Hepatocyte (in vitro differentiated cells): ENCODE measurements at regions not wholly inside any gene's neighbourhood (a gene's known extent, or its start where the extent isn't known, plus 50 kb on each side); places are given as distances from the start of the nearest gene placed in this dataset.

Experiments used
- DNase-seq: peaks from one replicate; pipeline ENCODE4 v3.0.0-alpha.2; 2016; ENCODE audit warnings: low spot score
- H2AFZ ChIP-seq: fragments of 200-600 bp; sonication (generic); 2 replicates; pipeline ENCODE4 v1.6.0; 2016; ENCODE audit warnings: antibody characterized with exemption, mild to moderate bottlenecking
- H3K27ac ChIP-seq: fragments of 200-600 bp; sonication (generic); 2 replicates; pipeline ENCODE4 v1.5.1; 2016; ENCODE audit warnings: mild to moderate bottlenecking
- H3K27me3 ChIP-seq: fragments of 200-600 bp; sonication (generic); 2 replicates; pipeline ENCODE4 v1.6.1; 2016
- H3K36me3 ChIP-seq: fragments of 200-600 bp; sonication (generic); replicated peaks from 2 replicates; pipeline ENCODE4 v1.5.1; 2016; ENCODE audit warnings: low read depth; ENCODE audit not compliant: insufficient read depth
- H3K4me1 ChIP-seq: fragments of 200-600 bp; sonication (generic); 2 replicates; pipeline ENCODE4 v1.5.1; 2016; ENCODE audit warnings: mild to moderate bottlenecking, moderate library complexity; ENCODE audit not compliant: insufficient read depth
- H3K4me2 ChIP-seq: fragments of 200-600 bp; sonication (generic); 2 replicates; pipeline ENCODE4 v1.6.0; 2016
- H3K4me3 ChIP-seq: fragments of 200-600 bp; sonication (generic); 2 replicates; pipeline ENCODE4 v1.5.1; 2016; ENCODE audit warnings: mild to moderate bottlenecking
- H3K79me2 ChIP-seq: fragments of 200-600 bp; sonication (generic); 2 replicates; pipeline ENCODE4 v1.6.0; 2017; ENCODE audit warnings: mild to moderate bottlenecking
- H3K9me2 ChIP-seq: fragments of 200-600 bp; sonication (generic); replicated peaks from 2 replicates; pipeline ENCODE4 v1.6.0; 2017; ENCODE audit warnings: mild to moderate bottlenecking; ENCODE audit not compliant: insufficient read depth
- H3K9me3 ChIP-seq: fragments of 200-600 bp; sonication (generic); 2 replicates; pipeline ENCODE4 v1.5.1; 2016; ENCODE audit warnings: low read depth, mild to moderate bottlenecking
- H4K20me1 ChIP-seq: fragments of 200-600 bp; sonication (generic); 2 replicates; pipeline ENCODE4 v1.6.0; 2016; ENCODE audit warnings: mild to moderate bottlenecking; ENCODE audit not compliant: insufficient read depth, poor library complexity, severe bottlenecking
- EZH2 ChIP-seq: fragments of 200-600 bp; sonication (generic); IDR thresholded peaks from 2 replicates; pipeline ENCODE4 v1.6.1; 2016; ENCODE audit warnings: antibody characterized with exemption, mild to moderate bottlenecking, borderline replicate concordance
- EZH2phosphoT487 ChIP-seq: fragments of 200-600 bp; sonication (generic); IDR thresholded peaks from one replicate; pipeline ENCODE4 v1.6.1; 2018; ENCODE audit warnings: antibody characterized with exemption, mild to moderate bottlenecking, low read depth, moderate library complexity; ENCODE audit not compliant: unreplicated experiment, severe bottlenecking
- WGBS: methylation state at CpG from one replicate; pipeline ENCODE4 v1.1.6; 2016; ENCODE audit warnings: low lambda C conversion rate; ENCODE audit errors: missing lambda C conversion rate; 5-methylcytosine and 5-hydroxymethylcytosine counted together
- TF ChIP-seq, protein P1 (sequence below): fragments of 200-600 bp; sonication (generic); IDR thresholded peaks from 2 replicates; pipeline ENCODE4 v1.5.1; 2016; ENCODE audit warnings: antibody characterized with exemption, mild to moderate bottlenecking; ENCODE audit not compliant: poor library complexity

DNA sequence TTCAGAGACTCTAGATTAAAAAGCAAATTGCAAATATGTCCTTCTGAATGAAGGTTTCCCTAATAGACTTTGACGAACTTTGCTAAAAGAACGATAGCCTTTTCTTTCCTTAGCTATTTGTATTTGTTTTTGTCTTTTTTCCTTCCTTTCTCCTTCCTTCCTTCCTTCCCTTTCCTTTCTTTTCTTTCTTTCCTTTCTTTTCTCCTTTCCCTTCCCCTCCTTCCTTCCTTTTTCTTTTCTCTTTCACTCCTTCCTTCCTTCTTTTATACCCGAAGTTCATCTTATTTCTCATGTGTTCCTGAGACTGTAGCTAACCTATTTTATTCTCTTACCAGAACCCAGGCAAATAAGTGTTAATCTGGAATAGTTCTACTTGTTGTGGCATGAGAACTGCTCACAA lies 381.2 kb upstream of the RUNX1 start:
- H3K4me2 ChIP-seq = no peak overlapping the region
- no peaks in the 10 kb centered on the region for H3K36me3 ChIP-seq
- no peaks in the 10 kb centered on the region for H3K9me3 ChIP-seq
- WGBS = 98% methylated on average over 3 of the region's 3 CpGs
- no peaks in the 10 kb centered on the region for H3K79me2 ChIP-seq
- TF ChIP-seq, protein P1, sequence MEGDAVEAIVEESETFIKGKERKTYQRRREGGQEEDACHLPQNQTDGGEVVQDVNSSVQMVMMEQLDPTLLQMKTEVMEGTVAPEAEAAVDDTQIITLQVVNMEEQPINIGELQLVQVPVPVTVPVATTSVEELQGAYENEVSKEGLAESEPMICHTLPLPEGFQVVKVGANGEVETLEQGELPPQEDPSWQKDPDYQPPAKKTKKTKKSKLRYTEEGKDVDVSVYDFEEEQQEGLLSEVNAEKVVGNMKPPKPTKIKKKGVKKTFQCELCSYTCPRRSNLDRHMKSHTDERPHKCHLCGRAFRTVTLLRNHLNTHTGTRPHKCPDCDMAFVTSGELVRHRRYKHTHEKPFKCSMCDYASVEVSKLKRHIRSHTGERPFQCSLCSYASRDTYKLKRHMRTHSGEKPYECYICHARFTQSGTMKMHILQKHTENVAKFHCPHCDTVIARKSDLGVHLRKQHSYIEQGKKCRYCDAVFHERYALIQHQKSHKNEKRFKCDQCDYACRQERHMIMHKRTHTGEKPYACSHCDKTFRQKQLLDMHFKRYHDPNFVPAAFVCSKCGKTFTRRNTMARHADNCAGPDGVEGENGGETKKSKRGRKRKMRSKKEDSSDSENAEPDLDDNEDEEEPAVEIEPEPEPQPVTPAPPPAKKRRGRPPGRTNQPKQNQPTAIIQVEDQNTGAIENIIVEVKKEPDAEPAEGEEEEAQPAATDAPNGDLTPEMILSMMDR = no peak
- TF ChIP-seq EZH2 (no peak), EZH2phosphoT487 (no peak)
- no peaks in the 10 kb centered on the region for H3K9me2 ChIP-seq
- H3K4me3 ChIP-seq = no peak overlapping the region
- no peak overlapping the region for H3K27ac ChIP-seq
- no peak for DNase-seq
- no peaks in the 10 kb centered on the region for H4K20me1 ChIP-seq
- H2AFZ ChIP-seq = no peak overlapping the region
- peaks cover 3% of the 10 kb centered on the region for H3K27me3 ChIP-seq
- H3K4me1 ChIP-seq = no peaks in the 10 kb centered on the region

DNA sequence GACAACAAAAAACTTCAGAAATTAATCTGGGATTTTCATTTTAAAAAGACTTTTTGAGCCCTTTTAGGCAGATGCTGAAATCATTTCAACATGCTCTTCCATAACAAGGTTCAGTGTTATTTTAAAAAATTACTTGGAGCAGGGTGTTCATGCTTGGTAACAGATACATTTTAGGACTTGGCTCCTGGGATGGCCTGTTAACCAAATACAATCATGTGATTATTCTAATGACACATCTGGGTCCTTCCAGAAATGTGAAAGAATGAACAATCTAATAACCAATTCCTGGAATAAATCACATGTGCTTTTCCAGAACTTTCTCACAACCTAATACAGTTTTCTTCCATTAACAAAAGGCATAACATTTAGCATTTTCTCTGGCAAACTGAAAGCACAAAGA lies 379.8 kb upstream of the RUNX1 start:
- Histone ChIP-seq H3K9me2 (no peaks in the 10 kb centered on the region), H3K4me1 (no peaks in the 10 kb centered on the region), H4K20me1 (no peaks in the 10 kb centered on the region), H2AFZ (no peak overlapping the region), H3K9me3 (no peaks in the 10 kb centered on the region), H3K79me2 (no peaks in the 10 kb centered on the region), H3K27ac (no peak overlapping the region), H3K4me2 (peak overlapping the region; percentile 38), H3K27me3 (peaks cover 3% of the 10 kb centered on the region), H3K4me3 (no peak overlapping the region), H3K36me3 (no peaks in the 10 kb centered on the region)
- DNase-seq = no peak
- TF ChIP-seq EZH2 (no peak), EZH2phosphoT487 (no peak)
- TF ChIP-seq, protein P1 = no peak

DNA sequence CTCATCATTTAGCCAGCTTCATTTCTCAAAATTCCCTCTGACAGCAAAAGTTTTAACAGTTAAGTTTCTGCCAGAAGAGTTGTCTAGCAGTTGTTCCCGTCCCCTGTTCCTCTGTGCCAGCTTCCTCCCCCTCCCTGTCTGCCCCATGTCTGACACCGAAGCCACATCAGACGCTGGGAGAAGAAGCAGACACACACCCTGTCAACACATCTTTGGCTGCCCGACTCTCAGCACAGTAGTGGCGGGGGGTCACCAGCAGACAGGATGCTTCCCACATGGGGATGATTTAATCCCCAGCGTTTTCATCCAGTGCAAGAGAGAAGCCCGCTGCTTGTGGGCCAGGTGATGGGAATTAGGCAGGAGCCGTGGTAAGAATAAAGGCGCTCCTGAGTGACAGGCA lies 379.4 kb upstream of the RUNX1 start:
- Histone ChIP-seq H3K36me3 (no peaks in the 10 kb centered on the region), H3K27ac (no peak overlapping the region), H3K9me3 (no peaks in the 10 kb centered on the region), H3K4me2 (peak overlapping the region; percentile 38), H3K4me3 (no peak overlapping the region), H3K79me2 (no peaks in the 10 kb centered on the region), H2AFZ (no peak overlapping the region), H3K4me1 (no peaks in the 10 kb centered on the region), H3K9me2 (no peaks in the 10 kb centered on the region), H3K27me3 (peaks cover 3% of the 10 kb centered on the region), H4K20me1 (no peaks in the 10 kb centered on the region)
- TF ChIP-seq EZH2phosphoT487 (no peak), EZH2 (no peak)
- TF ChIP-seq, protein P1 = no peak
- DNase-seq = no peak
- 18% methylated on average over 9 of the region's 9 CpGs for WGBS

DNA sequence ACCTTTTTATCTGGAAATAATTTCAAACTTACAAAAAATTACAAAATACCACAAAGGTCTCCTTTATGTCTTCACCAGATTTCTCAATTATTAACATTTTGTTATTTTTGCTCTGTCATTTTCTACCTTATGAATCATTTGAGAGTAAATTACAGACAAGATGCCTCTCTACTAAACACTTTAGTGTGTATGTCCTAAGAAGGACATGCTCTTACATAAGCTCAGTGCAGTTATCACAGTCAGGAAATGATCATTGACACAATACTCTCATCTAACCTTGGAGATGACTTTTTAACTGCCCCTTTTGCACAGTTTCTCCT lies 378.9 kb upstream of the RUNX1 start:
- H3K27ac ChIP-seq = no peak overlapping the region

More for the DNA sequence above, 378.9 kb upstream of the RUNX1 start:
- no peaks in the 10 kb centered on the region for H4K20me1 ChIP-seq
- H3K4me2 ChIP-seq = no peak overlapping the region
- H3K9me3 ChIP-seq = no peaks in the 10 kb centered on the region
- no peaks in the 10 kb centered on the region for H3K9me2 ChIP-seq
- no peaks in the 10 kb centered on the region for H3K79me2 ChIP-seq
- DNase-seq = no peak
- no peaks in the 10 kb centered on the region for H3K36me3 ChIP-seq
- no peaks in the 10 kb centered on the region for H3K4me1 ChIP-seq
- TF ChIP-seq EZH2phosphoT487 = no peak
- TF ChIP-seq EZH2 = no peak
- TF ChIP-seq, protein P1 = no peak
- H2AFZ ChIP-seq = no peak overlapping the region
- H3K4me3 ChIP-seq = no peak overlapping the region
- peaks cover 3% of the 10 kb centered on the region for H3K27me3 ChIP-seq
